Naive thymus-derived CD4-positive, alpha-beta T cell (primary cell): ENCODE measurements at regions not wholly inside any gene's neighbourhood (a gene's known extent, or its start where the extent isn't known, plus 50 kb on each side); places are given as distances from the start of the nearest gene placed in this dataset.

Experiments
- ATAC-seq: fragments of 150-1000 bp; cut with Tn5 transposase; 2 replicates; pipeline ENCODE4 v1.10.0; 2021; ENCODE audit warnings: mild to moderate bottlenecking, moderate library complexity
- CTCF ChIA-PET: fragments of 350-600 bp; sonication (Branson Sonifier 250); formaldehyde crosslinking; loops from one replicate; lab custom pipeline; 2021; ENCODE audit warnings: antibody characterized with exemption; lab: Charles Lee
- POLR2A ChIA-PET: fragments of 350-600 bp; sonication (Branson Sonifier 250); formaldehyde crosslinking; loops from one replicate; lab custom pipeline; 2021; ENCODE audit warnings: antibody characterized with exemption, inconsistent platforms; lab: Charles Lee
- DNase-seq, 9 donors: peaks; one replicate each; pipeline versions ENCODE4 v3.0.0 to v3.0.0-alpha.2; 2020 to 2022; ENCODE audit warnings: mixed read lengths in 1 of 9
- H3K27ac ChIP-seq: one replicate; pipeline ENCODE4 v1.7.0; 2013; ENCODE audit warnings: mild to moderate bottlenecking, low read depth, low read length, moderate library complexity
- H3K27me3 ChIP-seq, 2 donors: one replicate each; pipeline ENCODE4 v1.7.0; 2013; ENCODE audit warnings: low read length in 2 of 2, mild to moderate bottlenecking in 2 of 2, moderate library complexity in 2 of 2; ENCODE audit not compliant: control insufficient read depth in 2 of 2, insufficient read depth in 2 of 2
- H3K36me3 ChIP-seq, 3 experiments: 1 replicate in 2 of 3; 2 replicates in 1 of 3; pipeline ENCODE4 v1.7.0; 2013; ENCODE audit warnings: low read length in 3 of 3, mild to moderate bottlenecking in 3 of 3, moderate library complexity in 1 of 3; ENCODE audit not compliant: insufficient read depth in 3 of 3, control insufficient read depth in 2 of 3
- H3K4me1 ChIP-seq, 2 donors: one replicate each; pipeline ENCODE4 v1.7.0; 2013; ENCODE audit warnings: low read length in 2 of 2, mild to moderate bottlenecking in 2 of 2, moderate library complexity in 1 of 2; ENCODE audit not compliant: control insufficient read depth in 2 of 2, insufficient read depth in 2 of 2
- H3K4me3 ChIP-seq: 2 replicates; pipeline ENCODE4 v1.7.0; 2013; ENCODE audit warnings: mild to moderate bottlenecking, low read length
- H3K9me3 ChIP-seq, 3 experiments: 1 replicate in 2 of 3; 2 replicates in 1 of 3; pipeline ENCODE4 v1.7.0; 2013; ENCODE audit warnings: low read length in 3 of 3; ENCODE audit not compliant: control insufficient read depth in 2 of 3
- H3K27ac Mint-ChIP-seq, 9 donors: one replicate each; pipeline ENCODE4 v1.8.0; 2020 to 2022; ENCODE audit warnings: mixed read lengths in 9 of 9, mild to moderate bottlenecking in 8 of 9, moderate library complexity in 5 of 9, inconsistent platforms in 2 of 9
- H3K27me3 Mint-ChIP-seq, 5 donors: one replicate each; pipeline ENCODE4 v1.8.0; 2021 to 2022; ENCODE audit warnings: mixed read lengths in 5 of 5, mild to moderate bottlenecking in 1 of 5
- H3K36me3 Mint-ChIP-seq, 5 donors: one replicate each; pipeline ENCODE4 v1.8.0; 2020 to 2022; ENCODE audit warnings: mixed read lengths in 5 of 5, mild to moderate bottlenecking in 3 of 5, inconsistent platforms in 1 of 5
- H3K4me1 Mint-ChIP-seq, 7 donors: one replicate each; pipeline ENCODE4 v1.8.0; 2020 to 2022; ENCODE audit warnings: mixed read lengths in 7 of 7, mild to moderate bottlenecking in 3 of 7, inconsistent platforms in 1 of 7
- H3K4me3 Mint-ChIP-seq, 10 donors: one replicate each; pipeline ENCODE4 v1.8.0; 2020 to 2022; ENCODE audit warnings: mild to moderate bottlenecking in 10 of 10, mixed read lengths in 10 of 10, moderate library complexity in 6 of 10, inconsistent platforms in 2 of 10
- H3K9me3 Mint-ChIP-seq, 11 donors: one replicate each; pipeline ENCODE4 v1.8.0; 2020 to 2022; ENCODE audit warnings: mixed read lengths in 11 of 11, mild to moderate bottlenecking in 4 of 11, inconsistent platforms in 1 of 11, moderate library complexity in 1 of 11
- intact Hi-C, 2 donors: fragments of 100-400 bp; cut with micrococcal nuclease; formaldehyde crosslinking; loops; one replicate each; pipeline ENCODE4 v1.15.1; 2023

DNA sequence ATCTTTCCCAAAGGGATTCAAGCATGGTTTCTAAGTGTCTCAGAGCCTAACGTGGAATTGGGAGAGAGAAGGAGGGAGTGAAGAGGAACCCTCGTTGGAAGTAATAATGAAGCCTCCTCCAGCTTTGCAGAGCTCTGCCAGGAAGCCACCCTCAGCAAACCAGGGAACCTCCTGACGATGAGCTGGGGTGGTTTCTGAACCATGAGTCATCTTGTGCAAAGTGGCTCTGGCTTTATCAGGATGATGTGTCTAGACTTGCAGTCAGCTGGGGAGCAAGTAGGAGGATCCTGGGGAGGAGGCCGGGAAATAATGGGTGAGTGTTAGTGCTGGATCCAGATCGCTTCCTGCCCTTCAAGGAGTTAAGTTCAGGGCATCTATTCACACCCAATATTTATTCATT, 191.7 kb upstream of the RBFOX1 start:
- CTCF ChIA-PET: no interaction called here
- Histone ChIP-seq H3K4me1 (no peaks in the 10 kb centered on the region), H3K4me3 (no peak overlapping the region), H3K27me3 (no peaks in the 10 kb centered on the region), H3K27ac (no peak overlapping the region), H3K9me3 (no peaks in the 10 kb centered on the region), H3K36me3 (no peaks in the 10 kb centered on the region)
- POLR2A ChIA-PET: no interaction called here
- intact Hi-C loops: no loop called here
- Mint-ChIP-seq H3K27ac (no peak overlapping the region), H3K4me1 (no peaks in the 10 kb centered on the region), H3K36me3 (peaks cover 0 to 5% (median 0%) of the 10 kb centered on the region in 5 donors), H3K4me3 (no peak overlapping the region), H3K9me3 (peaks cover 4 to 43% (median 15%) of the 10 kb centered on the region in 11 donors), H3K27me3 (no peaks in the 10 kb centered on the region)
- no peak for DNase-seq
- ATAC-seq: no peak

DNA sequence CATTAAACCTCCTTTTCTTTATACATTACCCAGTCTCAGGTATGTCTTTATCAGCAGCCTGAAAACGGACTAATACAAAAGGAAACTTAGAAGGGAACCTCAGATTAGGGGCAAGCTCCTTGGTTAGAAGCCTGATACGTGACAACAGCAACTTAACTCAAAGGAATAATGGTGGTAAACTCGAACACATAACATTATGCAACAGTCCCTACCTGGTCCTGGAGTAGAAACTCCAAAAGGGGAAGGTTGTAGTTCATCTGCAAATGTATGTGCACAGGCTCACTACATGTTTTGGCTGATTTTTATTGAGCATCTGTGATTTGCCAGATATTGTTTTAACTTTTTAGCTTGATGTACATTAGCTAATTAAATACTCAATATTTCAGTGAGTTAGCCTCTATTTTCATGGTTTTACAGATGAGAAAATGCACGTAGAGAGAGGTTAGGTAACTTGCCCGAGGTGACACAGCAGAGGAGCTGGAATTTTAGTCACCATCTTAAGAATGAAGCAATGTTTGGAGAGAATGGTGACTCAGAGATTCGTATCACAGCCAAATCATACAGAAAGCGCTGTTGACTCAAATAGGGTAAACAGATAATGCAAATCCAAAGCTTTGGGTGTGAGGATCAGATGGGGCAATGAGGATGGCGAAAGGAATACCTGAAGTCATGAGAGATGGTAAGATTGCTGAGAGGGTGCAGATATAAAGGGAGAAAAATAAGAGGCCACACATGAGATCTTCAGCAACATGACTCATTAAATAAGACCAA, 194.9 kb upstream of the RBFOX1 start:
- peaks cover 7 to 36% (median 16%) of the 10 kb centered on the region in 11 donors for H3K9me3 Mint-ChIP-seq
- Histone ChIP-seq H3K9me3 (no peaks in the 10 kb centered on the region), H3K4me3 (no peak overlapping the region), H3K36me3 (no peaks in the 10 kb centered on the region), H3K27ac (no peak overlapping the region), H3K4me1 (no peaks in the 10 kb centered on the region), H3K27me3 (no peaks in the 10 kb centered on the region)
- no peak for ATAC-seq
- H3K36me3 Mint-ChIP-seq: peaks cover 0 to 9% (median 0%) of the 10 kb centered on the region in 5 donors
- no peaks in the 10 kb centered on the region for H3K4me1 Mint-ChIP-seq
- intact Hi-C loops: no loop called here
- no peaks in the 10 kb centered on the region for H3K27me3 Mint-ChIP-seq
- no peak for DNase-seq
- H3K27ac Mint-ChIP-seq: no peak overlapping the region
- ChIA-PET POLR2A (no interaction called here), CTCF (no interaction called here)
- H3K4me3 Mint-ChIP-seq: no peak overlapping the region

DNA sequence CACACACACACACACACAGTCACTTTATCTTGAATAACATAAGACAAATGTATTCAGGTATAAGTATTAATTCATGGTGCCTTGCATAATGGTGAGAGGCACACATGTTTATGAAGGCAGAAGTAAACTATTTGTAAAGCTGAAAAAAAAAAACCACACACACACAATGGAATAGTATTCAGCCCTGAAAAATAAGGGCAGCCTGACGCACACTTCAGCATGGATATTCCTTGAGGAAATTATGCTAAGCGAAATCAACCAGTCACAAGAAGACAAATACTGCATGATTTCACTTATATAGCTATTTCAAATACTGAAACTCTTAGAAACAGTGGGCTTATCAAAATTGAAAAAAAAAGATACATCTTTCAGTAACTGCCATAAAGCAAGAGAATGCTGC, 200.2 kb upstream of the RBFOX1 start:
- H3K9me3 Mint-ChIP-seq: peaks cover 0 to 25% (median 7%) of the 10 kb centered on the region in 11 donors
- H3K36me3 ChIP-seq: no peaks in the 10 kb centered on the region
- ATAC-seq: no peak
- H3K27me3 Mint-ChIP-seq: no peaks in the 10 kb centered on the region
- H3K27me3 ChIP-seq: no peaks in the 10 kb centered on the region
- CTCF ChIA-PET: no interaction called here
- peaks cover 0 to 9% (median 0%) of the 10 kb centered on the region in 5 donors for H3K36me3 Mint-ChIP-seq
- H3K4me3 Mint-ChIP-seq: no peak overlapping the region
- POLR2A ChIA-PET: no interaction called here
- no peak overlapping the region for H3K27ac ChIP-seq
- no peaks in the 10 kb centered on the region for H3K4me1 Mint-ChIP-seq
- no peaks in the 10 kb centered on the region for H3K9me3 ChIP-seq
- H3K4me3 ChIP-seq: no peak overlapping the region
- intact Hi-C loops: no loop called here
- no peak overlapping the region for H3K27ac Mint-ChIP-seq
- no peak for DNase-seq
- no peaks in the 10 kb centered on the region for H3K4me1 ChIP-seq

DNA sequence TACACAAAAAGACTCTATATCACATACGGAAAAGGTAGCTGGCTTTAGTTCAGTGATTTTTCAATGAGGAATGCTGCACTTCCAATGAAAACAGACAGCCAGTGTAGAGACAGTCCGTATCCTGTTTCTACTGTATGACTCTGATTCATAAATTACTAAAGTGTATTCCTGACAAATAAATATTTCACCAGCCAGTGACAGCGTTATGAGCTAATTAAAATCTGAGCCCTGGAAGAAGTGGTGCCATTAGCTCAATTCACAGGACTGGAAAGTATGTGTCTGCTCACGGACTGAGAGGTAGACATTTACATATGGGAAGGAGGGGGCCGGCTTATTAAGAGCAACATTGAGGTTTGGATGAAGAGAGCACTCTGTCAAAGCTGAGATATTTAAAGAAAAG, 207.9 kb upstream of the RBFOX1 start:
- Mint-ChIP-seq H3K36me3 (peaks cover 0 to 4% (median 0%) of the 10 kb centered on the region in 5 donors), H3K4me3 (no peak overlapping the region), H3K27ac (no peak overlapping the region), H3K27me3 (no peaks in the 10 kb centered on the region), H3K4me1 (no peaks in the 10 kb centered on the region), H3K9me3 (peaks cover 4 to 23% (median 9%) of the 10 kb centered on the region in 11 donors)
- Histone ChIP-seq H3K27me3 (no peaks in the 10 kb centered on the region), H3K9me3 (no peaks in the 10 kb centered on the region), H3K27ac (no peak overlapping the region), H3K36me3 (no peaks in the 10 kb centered on the region), H3K4me3 (no peak overlapping the region), H3K4me1 (no peaks in the 10 kb centered on the region)
- CTCF ChIA-PET: no interaction called here
- DNase-seq (no peak), ATAC-seq (no peak)
- POLR2A ChIA-PET: no interaction called here
- intact Hi-C loops: no loop called here

DNA sequence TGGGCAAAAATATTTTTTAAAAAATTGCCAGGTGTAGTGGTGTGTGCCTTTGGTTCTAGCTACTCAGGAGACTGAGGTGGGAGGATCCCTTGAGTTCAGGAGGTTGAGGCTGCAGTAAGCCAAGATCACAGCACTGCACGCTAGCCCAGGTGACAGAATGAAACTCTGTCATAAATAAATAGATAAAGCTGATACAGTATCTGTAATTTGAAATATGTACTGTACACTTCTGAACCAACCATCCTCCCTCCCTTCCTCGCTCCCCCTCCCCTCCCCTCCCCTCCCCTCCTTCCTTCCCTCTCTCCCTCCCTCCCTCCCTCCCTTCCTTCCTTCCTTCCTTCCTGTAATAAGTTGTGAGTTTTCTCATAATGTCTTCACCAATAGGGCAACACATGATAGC, 208.4 kb upstream of the RBFOX1 start:
- Mint-ChIP-seq H3K4me1 (no peaks in the 10 kb centered on the region), H3K27ac (no peak overlapping the region), H3K9me3 (peaks cover 2 to 20% (median 7%) of the 10 kb centered on the region in 11 donors), H3K36me3 (peaks cover 0 to 4% (median 0%) of the 10 kb centered on the region in 5 donors), H3K4me3 (no peak overlapping the region), H3K27me3 (no peaks in the 10 kb centered on the region)
- Histone ChIP-seq H3K27ac (no peak overlapping the region), H3K9me3 (no peaks in the 10 kb centered on the region), H3K4me1 (no peaks in the 10 kb centered on the region), H3K36me3 (no peaks in the 10 kb centered on the region), H3K27me3 (no peaks in the 10 kb centered on the region), H3K4me3 (no peak overlapping the region)
- ATAC-seq (no peak), DNase-seq (no peak)
- POLR2A ChIA-PET: no interaction called here
- intact Hi-C loops: no loop called here
- CTCF ChIA-PET: no interaction called here

DNA sequence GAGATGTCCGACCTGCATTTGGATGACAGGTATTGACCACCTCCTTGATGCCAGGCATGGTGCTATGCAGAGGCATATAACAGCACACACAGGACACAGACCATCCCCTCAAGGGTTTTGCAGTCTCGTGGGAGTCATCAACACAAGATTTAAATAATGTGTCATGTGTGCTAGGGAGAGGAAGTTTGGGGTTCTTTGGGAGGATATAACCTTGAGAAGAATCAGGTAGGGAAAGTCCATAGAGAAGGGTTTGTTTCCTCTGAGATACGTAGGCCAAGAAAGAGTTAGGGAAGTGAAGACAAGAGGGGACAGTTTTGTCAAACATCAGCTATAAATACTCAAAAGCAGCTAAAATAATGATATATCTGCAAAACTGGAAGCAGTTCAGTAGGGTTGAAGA, 215.9 kb upstream of the RBFOX1 start:
- Mint-ChIP-seq H3K36me3 (no peaks in the 10 kb centered on the region), H3K4me1 (no peaks in the 10 kb centered on the region), H3K27me3 (no peaks in the 10 kb centered on the region), H3K4me3 (no peak overlapping the region), H3K27ac (no peak overlapping the region), H3K9me3 (peaks cover 0 to 11% (median 5%) of the 10 kb centered on the region in 11 donors)
- DNase-seq (no peak), ATAC-seq (no peak)
- H3K4me3 ChIP-seq: no peak overlapping the region
- intact Hi-C loops: no loop called here
- POLR2A ChIA-PET: no interaction called here
- H3K27me3 ChIP-seq: no peaks in the 10 kb centered on the region
- CTCF ChIA-PET: no interaction called here
- H3K4me1 ChIP-seq: no peaks in the 10 kb centered on the region
- no peaks in the 10 kb centered on the region for H3K36me3 ChIP-seq
- peaks cover 0 to 3% (median 0%) of the 10 kb centered on the region in 3 experiments for H3K9me3 ChIP-seq
- no peak overlapping the region for H3K27ac ChIP-seq

DNA sequence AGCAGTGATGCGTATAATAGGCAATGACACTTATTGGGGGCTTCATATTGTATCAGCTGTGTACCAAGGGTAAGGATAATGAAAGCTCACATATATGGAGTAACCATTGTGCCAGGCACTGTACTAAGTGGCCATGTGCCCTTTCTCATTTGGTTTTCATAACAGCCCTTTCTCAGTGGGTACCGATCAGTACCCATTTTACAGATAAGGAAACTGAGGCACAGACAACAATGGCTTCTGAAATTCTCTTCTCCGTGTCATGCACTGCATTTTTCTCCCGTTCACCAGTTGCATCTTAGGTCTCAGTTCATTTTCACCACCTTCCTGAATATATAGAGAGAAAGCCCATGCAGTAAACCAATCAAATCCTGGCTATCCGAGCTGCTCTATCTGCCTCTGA, 216.7 kb upstream of the RBFOX1 start:
- POLR2A ChIA-PET: interaction anchor here (0.6 kb wide), 1 partner anchor 410 kb away, joined by 4 read pairs; no protein-coding TSS in a partner anchor
- ATAC-seq: no peak
- no peak for DNase-seq
- H3K36me3 ChIP-seq: no peaks in the 10 kb centered on the region
- H3K27ac Mint-ChIP-seq: no peak overlapping the region
- intact Hi-C loops: no loop called here
- no peak overlapping the region for H3K27ac ChIP-seq
- CTCF ChIA-PET: no interaction called here
- H3K4me1 Mint-ChIP-seq: no peaks in the 10 kb centered on the region
- no peaks in the 10 kb centered on the region for H3K4me1 ChIP-seq
- H3K36me3 Mint-ChIP-seq: no peaks in the 10 kb centered on the region
- H3K9me3 ChIP-seq: peaks cover 0 to 3% (median 0%) of the 10 kb centered on the region in 3 experiments
- H3K4me3 ChIP-seq: no peak overlapping the region
- peaks cover 0 to 11% (median 5%) of the 10 kb centered on the region in 11 donors for H3K9me3 Mint-ChIP-seq
- H3K4me3 Mint-ChIP-seq: no peak overlapping the region
- no peaks in the 10 kb centered on the region for H3K27me3 ChIP-seq
- H3K27me3 Mint-ChIP-seq: no peaks in the 10 kb centered on the region
